ENCODE measurements at regions not wholly inside any gene's neighbourhood (a gene's known extent, or its start where the extent isn't known, plus 50 kb on each side); places are given as distances from the start of the nearest gene placed in this dataset.
A peak's percentile ranks its signal among the peaks of the same experiment; 100 is the strongest.

GRCh38 chr15:31869686-31870307, 160.5 kb upstream of the CHRNA7 start:
- no peaks in the 10 kb centered on the region for H3K9me3 Mint-ChIP-seq
- H3K36me3 Mint-ChIP-seq = no peaks in the 10 kb centered on the region
- peak overlapping the region; percentile 64 for H3K27ac Mint-ChIP-seq
- TF ChIP-seq CTCF (conservative IDR thresholded peaks at IDR 0.05) = no peak
- DNase-seq (ENCODE audit: extremely low spot score, unreplicated experiment) = no peak
- H3K27me3 Mint-ChIP-seq = peaks cover 32% of the 10 kb centered on the region
- peaks cover 15% of the 10 kb centered on the region for H3K4me1 Mint-ChIP-seq (ENCODE audit: unreplicated experiment)
- H3K4me3 Mint-ChIP-seq = peak overlapping the region; percentile 88

- Mint-ChIP-seq H3K9me3 (peaks cover 1% of the 10 kb centered on the region), H3K4me3 (peak within 1 kb of the TSS; percentile 94), H3K36me3 (no peaks in the 10 kb centered on the region), H3K4me1 (ENCODE audit: unreplicated experiment) (peaks cover 15% of the 10 kb centered on the region), H3K27me3 (peaks cover 32% of the 10 kb centered on the region), H3K27ac (peak within 1 kb of the TSS; percentile 86)
- DNase-seq (ENCODE audit: extremely low spot score, unreplicated experiment) = peak; percentile 94
- no peak for TF ChIP-seq CTCF (conservative IDR thresholded peaks at IDR 0.05)
Observed at GRCh38 chr15:31870328-31871165, 159.8 kb upstream of the CHRNA7 start, which contains the start of gene OTUD7A. TSS of gene OTUD7A (minus strand) at chr15:31870673.

- Mint-ChIP-seq H3K4me3 (peak overlapping the region; percentile 94), H3K4me1 (ENCODE audit: unreplicated experiment) (peaks cover 15% of the 10 kb centered on the region), H3K36me3 (no peaks in the 10 kb centered on the region), H3K27me3 (peaks cover 32% of the 10 kb centered on the region), H3K27ac (peak overlapping the region; percentile 86), H3K9me3 (peaks cover 5% of the 10 kb centered on the region)
- TF ChIP-seq CTCF (conservative IDR thresholded peaks at IDR 0.05) = peak; percentile 39
- no peak for DNase-seq (ENCODE audit: extremely low spot score, unreplicated experiment)
Observed at GRCh38 chr15:31871166-31871886, 159.0 kb upstream of the CHRNA7 start.

GRCh38 chr15:31871887-31872281, 158.4 kb upstream of the CHRNA7 start:
- DNase-seq (ENCODE audit: extremely low spot score, unreplicated experiment) = no peak
- TF ChIP-seq CTCF (conservative IDR thresholded peaks at IDR 0.05) = no peak
- peaks cover 35% of the 10 kb centered on the region for H3K27me3 Mint-ChIP-seq
- no peaks in the 10 kb centered on the region for H3K36me3 Mint-ChIP-seq
- peak overlapping the region; percentile 72 for H3K4me3 Mint-ChIP-seq
- no peak overlapping the region for H3K27ac Mint-ChIP-seq
- H3K4me1 Mint-ChIP-seq (ENCODE audit: unreplicated experiment) = peaks cover 15% of the 10 kb centered on the region
- H3K9me3 Mint-ChIP-seq = peaks cover 5% of the 10 kb centered on the region

- Mint-ChIP-seq H3K9me3 (no peaks in the 10 kb centered on the region), H3K4me1 (ENCODE audit: unreplicated experiment) (no peaks in the 10 kb centered on the region), H3K4me3 (no peak overlapping the region), H3K27ac (no peak overlapping the region), H3K36me3 (no peaks in the 10 kb centered on the region), H3K27me3 (peaks cover 6% of the 10 kb centered on the region)
- no peak for TF ChIP-seq CTCF (conservative IDR thresholded peaks at IDR 0.05)
- DNase-seq (ENCODE audit: extremely low spot score, unreplicated experiment) = no peak
Observed at GRCh38 chr15:31887246-31887645, 143.1 kb upstream of the CHRNA7 start.

All from type B pancreatic cell (in vitro differentiated cells).